HG03442 (cell line): ENCODE measurements at regions not wholly inside any gene's neighbourhood (a gene's known extent, or its start where the extent isn't known, plus 50 kb on each side); places are given as distances from the start of the nearest gene placed in this dataset.

ENCODE experiments used
- ATAC-seq: cut with Tn5 transposase; IDR thresholded peaks from one replicate; pipeline ENCODE4 v1.9.1; 2021; ENCODE audit warnings: mild to moderate bottlenecking, moderate library complexity; ENCODE audit not compliant: unreplicated experiment

DNA sequence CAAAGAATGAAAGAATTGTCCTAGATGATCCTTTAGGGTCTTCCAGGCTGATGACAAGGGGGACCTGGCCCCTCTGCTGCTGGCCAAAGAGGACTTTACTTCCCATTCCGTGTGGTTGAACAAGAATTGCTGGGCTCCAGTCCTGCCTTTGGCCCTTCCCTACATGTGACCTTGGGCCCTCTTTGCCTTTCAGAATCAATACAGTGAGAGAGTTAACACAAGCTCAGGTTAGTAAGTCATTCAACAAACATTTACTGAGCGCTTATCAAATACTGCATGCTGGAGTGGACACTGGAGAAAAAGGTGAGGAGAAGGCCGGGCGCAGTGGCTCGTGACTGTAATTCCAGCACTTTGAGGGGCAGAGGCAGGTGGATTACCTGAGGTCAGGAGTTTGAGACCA is 113.1 kb downstream of the C9orf50 start:
- ATAC-seq, result no peak

DNA sequence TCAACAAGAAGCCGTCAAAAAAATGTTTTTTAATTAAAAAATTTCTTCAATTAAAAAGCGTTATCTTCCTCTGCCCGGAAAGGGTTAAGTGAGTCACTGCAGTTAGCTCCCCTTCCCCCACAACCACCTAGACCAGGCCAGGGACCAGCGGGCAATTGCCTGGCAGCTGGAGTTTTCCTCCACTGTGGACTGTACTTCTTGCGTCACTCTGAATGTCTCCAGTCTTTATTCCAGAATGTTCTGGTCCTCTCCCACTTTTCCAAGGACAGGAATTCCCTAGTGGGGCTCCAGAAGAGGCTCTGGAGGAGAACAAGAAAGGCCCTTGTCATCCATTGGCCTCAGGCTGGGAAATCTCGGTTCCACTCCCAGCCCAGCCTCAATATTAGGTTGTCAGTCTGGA is 114.0 kb downstream of the C9orf50 start:
- no peak for ATAC-seq

DNA sequence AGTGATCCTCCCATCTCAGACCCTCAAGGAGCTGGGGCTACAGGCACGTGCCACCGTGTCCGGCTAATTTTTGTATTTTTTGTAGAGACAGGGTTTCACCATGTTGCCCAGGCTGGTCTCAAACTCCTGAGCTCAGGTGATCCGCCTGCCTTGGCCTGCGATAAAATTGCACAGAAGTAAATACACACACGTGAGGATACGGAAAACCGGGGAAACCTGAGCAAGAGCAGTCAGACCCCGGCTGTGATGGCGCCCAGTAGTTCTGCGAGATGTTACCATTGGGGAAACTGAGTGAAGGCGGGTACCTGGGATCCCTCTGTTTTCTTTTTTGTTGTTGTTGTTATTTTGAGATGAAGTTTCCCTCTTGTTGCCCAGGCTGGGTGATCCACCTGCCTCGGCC is 114.9 kb downstream of the C9orf50 start:
- ATAC-seq, result no peak

DNA sequence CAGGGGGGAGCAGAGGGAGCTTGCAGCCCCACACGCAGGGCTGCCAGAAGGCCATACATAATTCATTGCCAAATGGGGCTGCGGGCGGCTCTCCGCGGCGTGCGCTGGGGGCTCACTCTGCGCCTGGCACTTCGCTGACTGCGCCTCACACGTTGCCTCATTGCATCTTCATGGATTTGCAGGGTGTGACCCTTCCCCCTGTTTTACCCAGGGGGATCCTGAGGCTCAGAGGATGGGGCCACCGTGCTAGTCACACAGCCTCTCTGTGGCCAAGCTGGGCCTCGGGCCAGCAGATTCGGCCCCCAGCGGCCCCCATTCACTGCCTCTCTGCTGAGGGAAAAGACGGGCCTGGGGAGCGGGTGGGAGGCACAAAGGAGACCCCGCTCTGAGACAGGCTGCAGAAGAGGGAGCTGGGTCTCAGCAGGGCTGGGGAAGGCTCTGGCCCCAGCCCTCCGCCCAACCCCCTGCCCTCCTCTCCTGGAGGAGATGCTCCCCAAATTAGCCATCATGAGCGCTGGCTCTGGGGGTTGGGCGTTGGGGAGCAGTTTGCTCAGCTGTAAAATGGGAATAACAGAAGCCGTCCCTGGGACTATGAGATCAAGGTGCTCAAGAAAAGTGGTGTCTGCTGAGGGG is 115.5 kb downstream of the C9orf50 start:
- no peak for ATAC-seq

DNA sequence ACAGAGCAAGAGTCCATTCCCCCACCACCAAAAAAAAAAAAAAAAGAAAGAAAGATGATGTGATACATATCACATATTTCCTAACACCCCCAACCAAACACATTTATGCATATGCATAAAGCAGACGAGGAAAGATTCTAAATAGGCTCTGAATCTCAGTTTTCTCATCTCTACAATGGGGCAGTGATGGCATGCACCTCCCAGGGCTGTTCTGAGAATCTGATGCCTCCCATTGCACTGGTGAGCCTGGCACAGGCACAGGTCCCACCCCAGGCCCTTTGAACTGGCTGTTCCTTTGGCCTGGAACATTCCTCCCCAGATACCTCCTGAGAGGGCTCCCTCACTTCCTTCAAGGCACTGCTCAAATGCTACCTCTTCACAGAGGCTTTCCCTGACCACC is 116.5 kb downstream of the C9orf50 start:
- ATAC-seq, result no peak

DNA sequence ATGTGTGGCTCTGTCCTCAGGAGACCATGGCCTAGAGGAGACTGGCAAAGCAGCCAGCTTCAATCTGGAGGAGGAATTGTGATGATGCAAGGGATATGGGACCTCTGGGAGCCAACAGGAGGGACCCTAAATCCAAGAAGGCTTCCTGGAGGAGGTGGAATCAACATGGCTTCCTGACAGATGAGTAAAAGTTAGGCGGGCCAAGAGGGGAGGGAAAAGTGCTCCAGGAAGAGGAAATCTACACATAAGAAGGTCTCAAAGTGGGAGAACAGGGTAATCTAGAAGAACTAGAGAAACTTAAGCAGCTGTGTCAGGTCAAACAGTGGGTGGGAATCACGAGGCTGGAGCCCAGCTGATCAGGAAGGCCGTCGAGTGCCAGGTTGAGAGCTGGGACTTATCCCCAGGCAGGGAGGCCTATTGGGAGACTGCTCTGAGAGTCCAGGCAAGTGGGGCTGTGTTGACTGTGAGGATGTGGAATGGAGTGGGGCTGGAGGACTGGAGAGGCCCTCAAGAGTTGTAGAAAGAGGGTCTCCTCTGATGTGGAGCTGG is 119.1 kb downstream of the C9orf50 start:
- ATAC-seq, result no peak

DNA sequence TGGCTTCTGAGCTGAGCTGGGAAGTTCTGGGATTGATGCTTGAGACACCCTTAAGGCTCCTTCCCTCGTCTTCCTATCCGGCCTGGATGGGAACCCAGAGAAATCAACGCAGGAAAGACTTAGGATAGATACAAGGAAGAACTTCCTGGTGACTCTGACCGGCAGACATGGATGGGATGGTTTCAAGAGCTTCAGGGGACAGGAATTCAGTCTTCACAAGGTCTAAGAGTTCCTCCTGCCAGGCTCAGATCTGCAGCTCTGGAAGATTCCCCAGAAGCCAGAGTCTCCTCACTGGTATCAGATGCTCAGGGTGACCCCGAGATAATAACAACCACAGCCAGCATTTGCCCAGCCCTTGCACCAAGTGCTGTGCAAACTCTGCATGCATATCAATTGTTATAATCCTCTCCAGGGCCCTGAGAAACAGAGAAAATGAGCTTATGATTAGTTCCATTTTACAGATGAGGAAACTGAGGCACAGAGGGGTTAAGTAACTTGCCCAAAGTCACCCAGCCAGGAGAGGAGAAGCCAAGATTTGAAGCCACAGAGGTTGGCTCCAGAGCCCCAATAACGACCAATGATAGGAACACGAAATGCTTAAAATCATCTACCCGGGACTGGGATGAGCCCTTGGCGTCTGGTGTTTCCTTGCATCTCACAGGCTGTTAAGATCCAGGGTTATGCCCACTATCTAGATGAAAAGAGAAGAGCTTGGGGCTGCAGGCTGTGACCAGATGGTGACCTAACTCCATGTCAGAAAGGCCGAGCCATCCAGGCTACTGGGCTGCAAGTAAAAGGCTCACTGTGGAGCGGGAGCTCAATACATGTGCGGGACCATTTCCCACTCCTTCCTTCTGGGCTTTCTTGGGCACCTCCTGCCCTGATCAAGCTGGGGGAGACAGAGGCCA is 119.8 kb downstream of the C9orf50 start:
- ATAC-seq, result no peak

DNA sequence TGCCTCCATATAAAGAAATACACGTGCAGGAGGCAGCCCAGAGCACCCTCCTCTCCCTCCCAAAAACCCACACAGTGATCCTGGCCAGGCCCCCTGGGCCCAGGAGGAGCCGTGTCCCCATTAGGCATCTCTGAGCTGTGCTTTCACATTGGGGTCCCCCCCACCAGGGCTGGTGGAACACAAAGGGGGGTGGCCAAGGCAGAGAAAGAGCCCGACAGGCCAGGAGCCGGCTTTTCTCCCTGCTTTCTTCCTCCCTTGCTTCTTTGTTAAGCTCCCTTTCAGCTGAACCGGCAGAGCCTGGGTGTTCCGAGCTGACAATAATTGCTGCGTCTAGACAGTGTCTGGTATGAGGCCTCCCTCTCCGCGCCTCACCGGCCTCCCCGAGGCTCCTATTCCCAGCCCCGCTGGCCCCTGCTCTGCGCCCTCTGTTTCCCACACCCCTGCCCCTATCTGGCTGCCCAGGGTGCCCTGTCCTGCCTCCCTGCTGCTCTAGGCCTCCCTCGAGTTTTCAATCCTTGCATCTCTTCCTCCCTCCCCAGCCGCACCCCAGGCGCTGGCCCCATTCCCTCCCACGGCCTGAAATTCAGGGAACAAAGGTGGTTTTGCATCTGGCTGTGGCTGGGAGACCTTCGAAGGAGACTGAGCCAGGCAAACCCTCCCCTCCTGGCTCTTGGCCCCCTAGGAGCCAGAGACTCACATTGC is 120.6 kb downstream of the C9orf50 start:
- ATAC-seq, result no peak

DNA sequence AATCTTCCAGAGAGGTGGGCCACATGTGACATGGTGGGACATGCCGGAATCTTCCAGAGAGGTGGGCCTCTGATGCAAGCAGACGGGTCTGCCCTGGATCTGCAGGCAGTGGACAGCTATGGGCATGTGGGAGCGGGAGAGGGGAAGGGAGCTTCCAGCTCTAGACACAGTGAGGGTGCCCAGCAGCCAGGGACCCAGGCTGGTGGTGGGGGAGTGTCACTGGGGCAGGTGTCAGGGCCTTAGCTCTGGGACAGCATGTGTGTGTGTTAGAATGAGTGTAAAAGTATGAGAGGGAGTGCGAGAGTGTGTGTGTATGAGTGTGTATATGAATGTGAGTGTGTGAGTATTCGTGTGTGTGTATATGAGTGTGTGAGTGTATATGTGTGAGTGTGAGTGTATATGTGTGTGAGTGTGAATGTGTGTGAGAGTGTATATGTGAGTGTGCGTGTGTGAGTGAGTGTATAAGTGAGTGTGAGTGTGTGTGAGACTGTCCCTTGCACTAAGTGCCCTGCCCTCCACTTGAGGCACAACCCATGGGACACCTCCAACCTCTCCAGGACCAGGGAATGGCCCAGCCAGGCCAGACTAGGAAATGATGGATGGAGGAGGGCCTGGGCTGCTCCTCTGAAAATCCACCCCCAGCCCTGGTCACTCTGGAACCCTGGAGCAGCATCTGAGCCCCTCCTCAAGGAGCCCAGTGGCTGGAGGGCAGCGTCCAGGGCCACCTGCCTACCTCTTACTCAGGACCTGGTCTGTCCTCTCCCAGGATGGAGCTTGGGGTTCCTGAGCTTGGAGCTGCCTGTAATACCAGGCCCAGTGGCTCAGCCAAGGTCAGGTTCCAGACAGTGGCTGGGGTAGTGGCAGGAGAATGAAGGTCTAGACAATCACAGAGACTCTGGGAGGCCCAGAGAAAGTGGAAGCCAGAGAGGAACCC is 122.2 kb downstream of the C9orf50 start:
- ATAC-seq, result no peak

DNA sequence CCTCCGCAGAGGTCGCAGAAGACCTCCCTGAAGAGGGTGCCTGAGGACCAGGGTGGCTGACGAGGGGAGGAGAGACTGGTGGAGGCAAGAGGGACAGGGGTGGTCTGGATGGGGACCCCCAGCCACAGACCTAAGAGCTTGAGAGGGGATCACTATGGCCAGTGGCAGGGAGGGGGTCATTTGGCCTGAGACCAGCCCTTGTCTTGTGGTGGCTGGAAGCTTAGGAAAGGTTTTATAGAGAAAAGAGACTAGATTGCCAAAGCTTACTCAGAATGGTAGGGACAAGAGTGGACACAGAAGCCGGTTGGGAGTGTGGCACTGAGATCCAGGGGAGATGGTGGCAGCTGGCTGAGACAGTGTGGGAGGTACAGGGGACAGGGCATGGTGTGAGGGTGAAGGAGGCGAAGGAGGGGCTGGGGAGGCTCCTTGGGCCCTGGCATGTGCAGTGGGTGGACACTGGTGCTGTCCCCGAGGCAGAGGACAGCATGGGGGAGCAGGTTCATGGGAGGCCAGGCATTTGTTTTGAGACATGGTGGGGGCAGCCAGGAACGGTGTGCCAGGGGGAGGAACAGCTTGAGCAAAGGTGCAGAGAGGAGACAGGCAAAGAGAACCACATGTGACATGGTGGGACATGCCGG is 123.0 kb downstream of the C9orf50 start:
- ATAC-seq, result no peak

DNA sequence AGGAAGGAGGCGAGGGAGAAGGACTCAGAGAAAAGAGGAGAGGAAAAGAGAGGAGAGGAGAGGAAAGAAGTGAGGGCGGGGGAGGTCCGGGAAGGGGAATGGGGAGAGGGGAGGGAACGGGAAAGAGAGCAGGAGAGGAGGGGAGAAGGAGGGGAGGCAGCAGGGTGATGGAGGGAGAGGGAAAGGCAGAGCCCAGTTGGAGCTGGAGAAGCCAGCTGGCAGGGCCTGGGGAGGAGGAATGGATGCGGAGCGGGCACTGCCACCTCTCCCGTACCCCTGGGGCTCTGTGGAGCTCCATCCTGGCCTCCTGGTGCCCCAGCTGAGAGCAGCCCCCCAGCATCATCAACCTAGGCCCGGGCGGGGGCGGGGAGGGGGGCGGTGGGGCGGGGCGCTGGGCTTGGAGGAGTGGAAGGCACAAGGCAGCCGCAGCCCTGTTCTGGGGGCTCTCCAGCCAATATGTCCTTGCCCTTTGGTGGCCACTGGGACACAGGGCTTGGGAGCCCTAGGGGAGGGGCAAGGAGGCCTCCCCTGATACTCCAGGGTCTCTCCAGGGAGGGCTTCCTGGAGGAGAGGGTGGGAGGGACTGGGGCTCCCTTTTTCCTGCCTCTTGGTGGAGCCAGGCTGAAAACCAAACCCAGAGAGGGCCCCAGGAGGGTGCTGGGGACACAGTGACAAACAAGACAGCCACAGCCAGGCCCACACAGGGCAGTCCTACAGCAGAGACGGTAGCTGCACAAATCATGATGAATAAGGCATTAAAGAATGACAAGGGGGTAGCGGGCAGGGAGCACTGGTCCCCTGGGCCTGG is 123.7 kb downstream of the C9orf50 start:
- ATAC-seq, result no peak

DNA sequence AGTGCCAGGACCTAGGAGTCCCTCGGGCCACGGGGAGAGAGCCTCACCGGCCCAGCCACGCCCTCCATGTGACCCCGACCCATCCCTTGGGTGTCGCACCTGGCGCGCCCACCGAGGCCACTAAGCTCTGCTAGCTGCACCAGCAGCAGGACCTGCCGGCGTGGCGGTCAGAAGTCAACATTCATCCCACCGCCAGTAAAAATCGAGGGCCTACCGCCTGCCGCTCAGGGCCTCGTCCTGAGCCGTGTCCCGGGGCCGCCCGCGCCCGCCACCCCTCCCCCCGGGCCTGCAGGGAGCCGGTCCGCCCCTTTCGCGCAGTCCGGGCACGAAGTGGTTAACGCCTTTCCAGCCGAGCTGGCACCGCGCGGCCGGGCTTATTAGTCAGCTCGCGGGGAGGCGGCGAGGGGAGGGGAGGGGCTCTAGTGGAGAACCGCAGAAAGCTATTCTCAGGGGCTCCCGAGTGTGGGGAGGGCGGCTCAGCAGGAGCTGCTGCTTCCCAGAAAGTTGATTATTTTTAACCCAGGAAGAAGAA is 124.4 kb downstream of the C9orf50 start:
- no peak for ATAC-seq

DNA sequence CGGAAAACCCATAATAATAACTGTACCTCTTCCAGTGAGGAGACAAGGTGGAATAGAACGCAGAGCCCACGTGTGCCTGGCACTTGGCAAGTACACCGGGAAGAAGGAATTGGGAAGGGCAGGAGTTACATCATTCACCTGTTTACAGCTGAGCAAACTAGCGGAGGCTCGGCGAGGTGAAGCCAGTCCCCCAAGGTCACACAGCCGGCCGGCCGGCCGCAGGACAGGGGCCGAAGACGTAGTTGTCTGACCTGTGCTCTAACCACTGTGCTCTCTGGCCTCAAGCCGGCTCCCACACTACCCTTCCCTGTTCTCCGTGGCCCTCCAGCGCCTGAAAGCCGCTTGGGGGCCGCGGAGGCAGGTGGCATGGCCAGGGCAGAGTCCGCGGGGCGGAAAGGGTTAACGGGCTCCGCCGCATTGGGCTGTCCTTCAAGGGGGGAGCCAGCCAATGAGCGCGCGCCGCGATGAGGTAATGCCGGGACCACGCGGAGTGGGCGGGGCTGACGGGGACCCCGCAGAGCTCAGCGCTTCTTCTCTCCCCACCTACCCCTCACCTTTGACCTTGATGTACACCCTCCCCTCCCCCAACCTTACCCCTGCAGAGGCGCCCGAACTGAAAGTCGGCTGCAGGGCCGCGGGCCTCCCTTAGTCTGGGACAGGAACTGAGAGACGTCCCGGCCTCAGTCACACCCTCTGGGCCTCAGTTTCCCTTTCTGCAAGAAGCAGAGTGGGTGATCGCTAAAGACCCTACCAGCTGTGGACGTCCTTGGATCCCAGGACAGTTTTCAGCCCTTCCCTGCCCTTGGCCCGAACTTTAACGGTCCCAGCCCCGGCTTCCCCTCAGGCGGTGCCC is 125.1 kb downstream of the C9orf50 start:
- no peak for ATAC-seq

DNA sequence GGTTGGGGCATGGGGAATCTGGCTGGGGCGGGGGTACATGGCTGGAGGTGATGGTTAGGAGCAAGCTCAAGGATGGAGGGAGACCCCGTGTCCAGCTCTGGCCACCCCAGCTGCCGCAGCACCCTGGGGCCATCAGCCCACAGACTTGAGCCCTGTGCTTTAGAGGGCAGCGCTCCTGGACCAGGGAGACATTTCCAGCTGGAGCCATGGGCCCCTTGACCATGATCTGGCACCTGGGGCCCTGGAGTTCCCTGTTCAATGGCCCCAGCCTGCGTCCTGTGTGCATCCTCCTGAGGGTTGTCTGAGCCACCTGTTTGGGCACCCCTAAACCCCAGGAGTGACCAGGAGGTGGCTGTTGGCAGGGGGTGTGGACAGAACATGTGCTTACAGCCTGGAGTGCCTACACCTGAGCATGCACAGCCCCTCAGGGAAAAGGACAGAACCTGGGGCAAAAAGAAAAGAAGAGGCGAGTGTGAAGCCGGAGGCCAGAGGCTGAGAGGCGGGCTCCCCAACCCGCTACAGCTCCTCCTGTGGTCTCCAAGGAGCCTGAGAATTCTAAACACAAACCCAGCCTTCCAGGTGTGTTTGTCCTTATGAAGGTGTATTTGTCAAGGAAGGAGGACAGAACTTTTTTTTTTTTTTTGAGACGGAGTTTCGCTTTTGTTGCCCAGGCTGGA is 126.7 kb downstream of the C9orf50 start:
- ATAC-seq, result no peak

DNA sequence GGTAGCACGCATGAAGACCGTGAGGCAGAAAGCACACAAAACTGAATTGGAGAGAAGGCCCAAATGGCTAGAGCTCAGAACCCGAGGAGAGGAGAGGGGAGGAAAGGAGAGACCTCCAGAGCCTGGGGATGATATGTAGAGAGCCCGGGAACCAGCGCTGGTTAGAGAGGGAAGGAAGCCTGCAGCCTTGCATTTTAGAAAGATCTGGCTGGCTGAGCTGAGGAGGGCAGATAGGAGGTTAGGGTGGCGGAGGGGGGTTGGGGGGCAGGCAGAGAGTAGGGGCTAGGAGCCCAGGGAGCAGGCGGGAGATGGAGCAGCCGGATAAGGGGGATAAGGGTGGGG is 127.2 kb downstream of the C9orf50 start:
- no peak for ATAC-seq

DNA sequence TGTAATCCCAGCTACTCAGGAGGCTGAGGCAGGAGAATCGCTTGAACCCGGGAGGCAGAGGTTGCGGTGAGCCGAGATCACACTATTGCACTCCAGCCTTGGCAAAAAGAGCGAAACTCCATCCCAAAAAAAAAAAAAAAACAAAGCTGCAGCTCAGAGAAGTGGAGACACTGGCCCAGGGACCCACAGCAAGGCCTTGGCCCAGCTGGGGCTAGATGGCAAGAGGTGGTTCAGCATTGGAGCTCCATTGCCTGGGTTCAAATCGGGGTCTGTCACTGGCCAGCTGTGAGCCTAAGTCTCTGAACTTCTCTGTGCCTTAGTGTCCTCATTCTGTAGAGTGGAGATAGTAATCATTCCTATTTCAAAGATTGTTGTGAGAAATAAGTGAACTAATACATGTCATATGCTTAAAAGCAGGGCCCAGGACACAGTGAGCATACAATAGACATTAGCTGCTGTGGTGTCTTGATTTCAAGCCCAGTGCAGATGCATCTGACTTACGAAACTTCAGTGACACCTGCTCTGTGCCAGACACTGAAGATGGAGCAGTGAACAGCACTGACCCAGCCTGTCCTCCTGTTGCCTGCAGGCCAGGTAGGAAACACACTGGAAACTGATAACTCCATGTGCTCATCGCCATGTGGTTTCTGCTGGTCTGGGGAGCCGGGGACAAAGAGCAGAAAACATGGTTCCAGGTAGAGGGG is 127.7 kb downstream of the C9orf50 start:
- no peak for ATAC-seq

DNA sequence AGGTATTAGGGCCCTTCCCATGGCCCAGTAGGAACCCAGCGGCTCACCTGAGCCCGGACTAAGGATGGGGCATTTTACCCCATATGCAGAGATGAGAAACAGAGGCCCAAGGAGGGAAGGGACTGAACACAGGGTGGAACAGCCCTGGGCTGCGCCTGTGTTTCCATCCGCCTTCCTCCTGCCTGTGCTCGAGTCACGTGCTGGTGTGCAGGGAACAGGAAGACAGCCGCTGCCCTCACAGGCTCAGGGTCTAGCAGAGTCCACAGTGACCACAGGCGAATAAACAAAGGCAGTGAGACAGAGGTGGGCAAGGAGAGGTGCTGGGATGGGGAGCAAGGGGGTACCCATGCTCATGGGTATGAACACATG is 129.4 kb downstream of the C9orf50 start:
- ATAC-seq, result no peak
